Adrenal gland (tissue), 5 donors: ENCODE measurements at regions not wholly inside any gene's neighbourhood (a gene's known extent, or its start where the extent isn't known, plus 50 kb on each side); places are given as distances from the start of the nearest gene placed in this dataset.

ENCODE experiments used
- POLR2A ChIP-seq, 2 donors: fragments of 450-650 bp; IDR thresholded peaks; one replicate each; pipeline ENCODE4 v1.6.1; 2017; ENCODE audit warnings: antibody characterized with exemption in 2 of 2, mild to moderate bottlenecking in 2 of 2, moderate library complexity in 1 of 2
- TF ChIP-seq, protein P1 (sequence below), 6 experiments: fragments of 450-650 bp in 4 of 6; fragments of 200-600 bp in 2 of 6; sonication (generic) in 1 of 6; IDR thresholded peaks; 1 replicate in 5 of 6; 2 replicates in 1 of 6; pipeline versions ENCODE4 v1.5.1 to v1.8.0; 2016 to 2021; ENCODE audit warnings: antibody characterized with exemption in 6 of 6, mild to moderate bottlenecking in 2 of 6, moderate library complexity in 1 of 6
- donor health status: DM: no; HTN: no; CAD: no.

DNA sequence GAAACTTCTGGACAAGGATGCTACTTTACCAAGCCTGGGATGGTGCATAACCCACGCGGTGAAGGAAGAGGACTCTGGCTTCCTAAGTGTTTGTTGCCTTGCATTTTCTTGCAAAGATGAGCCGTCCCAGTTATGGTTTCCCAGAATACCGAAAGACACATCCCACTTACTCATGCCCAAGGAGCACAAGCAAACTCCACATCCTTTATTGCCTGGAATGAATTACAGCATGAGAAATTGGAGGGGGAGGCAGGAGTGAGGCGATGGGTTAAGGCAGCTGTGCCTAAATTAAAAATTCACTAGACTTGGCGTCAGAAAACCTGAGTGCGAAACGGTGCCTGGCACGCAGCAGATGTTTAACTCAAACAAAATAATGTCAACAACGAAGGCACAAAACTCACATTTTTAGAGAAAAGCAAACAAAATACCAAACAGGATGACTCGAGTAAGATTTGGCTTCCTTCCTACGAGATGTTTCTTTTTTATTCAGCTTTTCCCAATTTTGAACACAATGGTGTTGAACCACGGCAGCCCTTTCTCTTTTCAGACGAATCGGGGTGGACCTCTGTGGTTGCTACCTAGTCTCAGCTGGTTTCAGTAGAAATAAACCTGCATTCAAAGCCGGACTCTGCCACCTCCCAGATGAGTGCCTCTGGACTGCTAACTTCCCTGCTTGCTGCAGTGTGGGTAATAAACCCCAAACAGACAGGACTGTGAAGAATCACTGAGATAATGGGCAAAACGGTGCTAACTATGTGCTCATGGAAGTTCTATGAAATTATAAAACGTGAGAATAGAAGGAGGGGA lies 100.3 kb upstream of the NCK2 start:
- TF ChIP-seq, protein P1, sequence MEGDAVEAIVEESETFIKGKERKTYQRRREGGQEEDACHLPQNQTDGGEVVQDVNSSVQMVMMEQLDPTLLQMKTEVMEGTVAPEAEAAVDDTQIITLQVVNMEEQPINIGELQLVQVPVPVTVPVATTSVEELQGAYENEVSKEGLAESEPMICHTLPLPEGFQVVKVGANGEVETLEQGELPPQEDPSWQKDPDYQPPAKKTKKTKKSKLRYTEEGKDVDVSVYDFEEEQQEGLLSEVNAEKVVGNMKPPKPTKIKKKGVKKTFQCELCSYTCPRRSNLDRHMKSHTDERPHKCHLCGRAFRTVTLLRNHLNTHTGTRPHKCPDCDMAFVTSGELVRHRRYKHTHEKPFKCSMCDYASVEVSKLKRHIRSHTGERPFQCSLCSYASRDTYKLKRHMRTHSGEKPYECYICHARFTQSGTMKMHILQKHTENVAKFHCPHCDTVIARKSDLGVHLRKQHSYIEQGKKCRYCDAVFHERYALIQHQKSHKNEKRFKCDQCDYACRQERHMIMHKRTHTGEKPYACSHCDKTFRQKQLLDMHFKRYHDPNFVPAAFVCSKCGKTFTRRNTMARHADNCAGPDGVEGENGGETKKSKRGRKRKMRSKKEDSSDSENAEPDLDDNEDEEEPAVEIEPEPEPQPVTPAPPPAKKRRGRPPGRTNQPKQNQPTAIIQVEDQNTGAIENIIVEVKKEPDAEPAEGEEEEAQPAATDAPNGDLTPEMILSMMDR (IDR thresholded peaks at IDR 0.05): no peak
- TF ChIP-seq POLR2A (IDR thresholded peaks at IDR 0.05): no peak
